AML-193 (cell line): ENCODE measurements at regions not wholly inside any gene's neighbourhood (a gene's known extent, or its start where the extent isn't known, plus 50 kb on each side); places are given as distances from the start of the nearest gene placed in this dataset.

Experiments
- DNase-seq, 2 experiments: peaks; one replicate each; lab custom pipeline; 2025; lab: John Stamatoyannopoulos, UW

- DNase-seq: no peak
Observed at GRCh38 chr19:33948651-33949335, 152.1 kb downstream of the KCTD15 start.

- no peak for DNase-seq
Observed at GRCh38 chr19:33950091-33950750, 153.6 kb downstream of the KCTD15 start.

DNA sequence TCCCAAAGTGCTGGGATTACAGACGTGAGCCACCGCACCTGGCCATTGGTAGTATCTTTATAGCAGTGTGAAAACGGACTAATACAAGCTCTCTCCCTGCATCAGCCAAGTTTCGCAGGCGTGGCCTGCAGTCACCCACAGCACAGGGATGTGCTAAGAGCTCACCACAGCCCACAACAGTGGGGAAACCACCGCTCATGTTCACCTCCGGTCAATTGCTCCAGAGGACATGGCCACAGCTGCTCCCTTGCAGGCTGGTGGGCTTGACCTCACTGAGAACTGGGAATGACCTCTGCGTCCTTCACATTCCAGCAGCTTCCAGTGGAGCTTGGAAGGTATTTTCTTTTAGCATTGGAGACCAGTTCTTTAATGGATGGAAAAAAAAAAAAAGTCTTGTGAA is 156.4 kb downstream of the KCTD15 start:
- DNase-seq: no peak

- no peak for DNase-seq
Observed at GRCh38 chr19:33953592-33953991, 156.9 kb downstream of the KCTD15 start.

DNA sequence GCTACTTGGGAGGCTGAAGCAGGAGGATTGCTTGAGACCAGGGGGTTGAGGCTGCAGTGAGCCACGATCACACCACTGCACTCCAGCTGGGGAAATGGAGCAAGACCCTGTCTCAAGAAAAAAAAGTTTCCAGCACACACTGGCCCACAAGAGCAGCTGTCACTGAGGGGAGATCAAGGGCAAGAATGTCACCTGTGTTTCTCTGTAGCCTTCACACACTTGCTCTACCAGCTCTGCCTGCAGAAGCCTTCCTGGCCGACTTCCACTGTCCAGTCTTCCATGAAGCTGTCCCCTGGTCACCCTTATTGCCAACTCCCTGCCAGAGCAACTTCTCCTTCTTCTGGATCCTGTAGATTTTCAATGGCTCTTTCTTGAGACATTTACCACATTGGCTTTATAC is 158.0 kb downstream of the KCTD15 start:
- no peak for DNase-seq

GRCh38 chr19:33956941-33957340 is 160.3 kb downstream of the KCTD15 start:
- no peak for DNase-seq

DNA sequence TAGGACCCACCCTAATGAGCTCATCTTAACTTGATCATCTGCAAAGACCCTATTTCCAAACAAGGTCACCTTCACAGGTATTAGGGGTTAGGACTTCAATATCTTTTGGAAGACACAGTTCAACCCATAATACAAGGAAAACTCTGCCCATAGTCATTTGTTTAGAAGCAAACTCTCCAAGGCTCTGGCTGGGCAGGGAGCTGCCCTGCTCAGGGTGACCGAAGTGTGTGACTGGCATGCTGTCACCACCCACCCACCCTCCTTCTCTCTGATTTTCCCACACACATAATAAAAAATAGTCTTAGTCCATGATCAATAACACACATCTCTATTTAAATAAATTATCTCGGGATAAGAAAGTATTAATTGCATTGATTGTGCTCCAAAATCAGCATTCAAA is 161.1 kb downstream of the KCTD15 start:
- DNase-seq: no peak

GRCh38 chr19:33960566-33960965 is 163.9 kb downstream of the KCTD15 start:
- DNase-seq: no peak

DNA sequence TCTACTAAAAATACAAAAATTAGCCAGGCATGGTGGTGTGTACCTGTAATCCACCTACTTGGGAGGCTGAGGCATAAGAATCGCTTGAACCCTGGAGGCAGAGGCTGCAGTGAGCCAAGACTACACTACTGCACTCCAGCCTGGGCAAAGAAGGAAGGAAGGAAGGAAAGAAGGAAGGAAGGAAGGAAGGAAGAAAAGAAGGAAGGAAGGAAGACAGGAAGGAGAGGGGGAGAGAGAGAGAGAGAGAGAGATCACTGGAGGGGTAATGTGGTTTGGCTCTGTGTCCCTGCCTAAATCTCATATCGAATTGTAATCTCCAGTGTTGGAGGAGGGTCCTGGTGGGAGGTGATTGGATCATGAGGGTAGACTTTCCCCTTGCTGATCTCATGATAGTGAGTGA is 165.5 kb downstream of the KCTD15 start:
- DNase-seq: no peak

DNA sequence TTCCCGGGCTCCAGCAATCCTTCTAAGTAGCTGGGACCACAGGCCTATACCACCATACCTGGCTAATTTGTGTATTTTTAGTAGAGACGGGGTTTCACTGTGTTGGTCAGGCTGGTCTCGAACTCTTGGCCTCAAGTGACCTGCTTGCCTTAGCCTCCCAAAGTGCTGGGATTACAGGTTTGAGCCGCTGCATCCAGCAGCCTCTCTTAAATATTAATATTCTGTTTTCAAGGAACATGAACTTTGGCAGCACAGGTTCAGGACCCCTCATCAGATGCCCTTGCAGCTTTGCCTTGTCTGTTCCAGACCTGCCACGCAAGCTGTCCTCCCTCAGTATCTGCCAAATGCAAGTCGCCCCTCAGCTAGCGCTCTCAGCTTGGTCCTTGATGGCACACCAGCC is 166.8 kb downstream of the KCTD15 start:
- no peak for DNase-seq

GRCh38 chr19:33971073-33971472 is 174.4 kb downstream of the KCTD15 start:
- DNase-seq: no peak

GRCh38 chr19:33977756-33978685 is 181.4 kb downstream of the KCTD15 start:
- no peak for DNase-seq

DNA sequence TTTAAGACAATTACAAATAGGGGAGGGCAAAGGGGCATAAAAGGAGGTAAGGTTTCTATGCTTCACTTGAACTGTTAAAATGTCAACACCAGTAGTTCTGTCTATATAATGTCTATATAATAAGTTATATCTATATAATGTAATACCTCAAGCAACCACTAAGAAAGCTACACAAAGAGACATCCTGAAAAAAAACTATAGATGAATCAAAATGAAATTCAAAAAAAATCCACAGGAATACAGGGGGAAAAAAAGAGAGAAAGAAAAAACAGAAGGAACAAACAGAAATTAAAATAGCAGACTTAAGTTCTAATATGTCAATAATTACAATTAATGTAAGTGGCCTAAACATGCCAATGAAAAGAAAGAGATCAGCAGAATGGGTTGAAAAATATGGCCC is 186.0 kb downstream of the KCTD15 start:
- DNase-seq: peak in 1 of 2 experiments; percentile 3

- no peak for DNase-seq
Observed at GRCh38 chr19:33988601-33989000, 183.7 kb upstream of the LSM14A start.

DNA sequence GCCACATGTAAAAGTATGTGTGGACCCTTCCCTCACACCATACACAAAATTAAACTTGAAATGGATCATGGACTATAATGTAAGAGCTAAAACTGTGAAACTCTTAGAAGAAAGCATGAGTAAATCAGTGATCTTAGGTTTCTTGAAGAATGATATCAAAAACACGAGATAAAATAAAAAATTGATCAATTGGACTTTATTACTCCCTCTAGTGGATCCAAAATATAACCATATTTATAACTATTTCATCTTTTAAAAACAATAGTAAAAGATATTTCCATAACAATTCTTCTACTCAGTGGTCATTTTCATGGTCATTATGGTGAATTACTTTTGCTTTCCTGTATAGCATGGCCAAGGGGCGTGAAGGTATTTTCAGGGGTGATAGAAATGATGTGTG is 174.6 kb upstream of the LSM14A start:
- DNase-seq: no peak

DNA sequence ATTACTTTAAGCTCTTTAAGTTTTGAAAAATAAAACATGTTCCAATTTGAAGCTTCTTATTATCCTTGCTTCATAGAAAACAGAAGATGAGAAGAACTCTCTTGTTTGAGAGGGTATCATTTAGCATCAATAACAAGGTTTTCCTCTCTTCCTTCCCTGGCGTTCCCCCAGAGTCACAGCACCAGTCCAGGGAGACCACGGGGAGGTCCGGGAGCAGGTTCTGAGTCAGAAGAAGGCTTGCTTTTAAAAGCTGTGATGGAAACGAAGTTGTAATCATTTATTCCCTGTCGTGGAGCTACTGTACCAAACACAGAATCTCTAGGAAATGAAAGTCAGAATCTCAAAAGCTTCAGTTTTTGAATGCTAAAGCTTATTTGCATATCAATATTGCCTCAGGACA is 174.0 kb upstream of the LSM14A start:
- no peak for DNase-seq

- peak; percentile 12 to 26 for DNase-seq
Observed at GRCh38 chr19:33998739-33999345, 173.5 kb upstream of the LSM14A start.

DNA sequence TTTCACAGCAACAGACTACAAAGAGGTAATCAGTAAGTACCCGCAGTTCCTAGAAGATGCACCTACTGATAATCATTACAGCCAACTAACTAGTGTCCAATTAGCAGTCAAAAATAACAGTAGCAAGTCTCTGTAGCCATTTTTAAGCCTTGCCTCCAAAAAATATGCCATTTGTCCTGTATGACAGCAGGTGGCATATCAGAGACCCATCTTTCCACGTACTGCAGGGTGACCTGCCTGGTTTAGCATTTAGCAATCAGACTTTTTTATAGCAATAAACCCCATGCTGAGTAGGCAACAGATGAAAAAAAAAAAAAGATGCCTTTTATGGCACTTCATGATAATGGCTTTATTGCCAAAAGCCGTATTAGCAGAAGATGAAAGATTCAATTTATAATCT is 155.3 kb upstream of the LSM14A start:
- no peak for DNase-seq

DNA sequence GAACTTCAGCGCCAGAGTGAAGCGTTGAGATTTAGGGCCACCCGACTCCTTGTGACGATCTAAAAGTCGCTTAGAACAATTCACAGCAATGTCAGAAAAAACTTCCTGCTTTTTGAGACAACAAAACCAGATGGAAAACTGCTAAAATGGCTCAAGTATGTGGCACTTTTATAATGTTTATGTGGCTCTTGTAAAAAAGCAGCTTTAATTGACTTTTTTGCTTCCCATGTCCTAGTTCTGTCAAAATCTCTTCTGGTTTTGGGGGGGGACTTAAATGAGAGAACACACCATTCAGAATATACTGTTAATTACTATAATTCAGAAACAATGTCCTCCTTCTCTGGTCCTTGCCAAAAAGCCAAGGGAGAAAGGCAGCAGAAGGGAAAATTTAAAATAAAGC is 154.7 kb upstream of the LSM14A start:
- no peak for DNase-seq

- DNase-seq: no peak
Observed at GRCh38 chr19:34018546-34018945, 153.8 kb upstream of the LSM14A start.

DNA sequence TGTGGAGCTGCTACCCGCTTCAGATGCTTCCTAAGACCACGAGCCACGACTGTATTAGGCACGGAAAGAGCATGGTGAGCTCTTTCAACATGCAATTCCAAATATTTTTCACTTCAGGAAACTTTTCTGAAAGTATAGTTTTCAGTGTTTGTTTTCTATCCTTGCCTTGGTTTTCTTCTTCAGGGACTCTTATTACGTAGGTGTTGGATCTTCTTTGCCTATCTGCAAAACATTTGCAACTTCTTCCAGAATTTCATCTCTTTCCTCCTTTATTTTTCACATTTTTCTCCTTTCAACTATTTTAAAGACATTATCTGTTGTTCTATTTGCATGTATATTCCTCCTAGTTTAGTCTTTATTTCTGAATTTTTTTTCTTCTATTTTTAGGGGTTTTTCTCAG is 148.9 kb upstream of the LSM14A start:
- no peak for DNase-seq

GRCh38 chr19:34033880-34034279 is 138.4 kb upstream of the LSM14A start:
- no peak for DNase-seq
